GM18499 (cell line): ENCODE measurements at regions not wholly inside any gene's neighbourhood (a gene's known extent, or its start where the extent isn't known, plus 50 kb on each side); places are given as distances from the start of the nearest gene placed in this dataset.

Source experiments
- ATAC-seq: cut with Tn5 transposase; IDR thresholded peaks from one replicate; pipeline ENCODE4 v1.9.1; 2021; ENCODE audit warnings: moderate number of reproducible peaks; ENCODE audit not compliant: insufficient read depth, unreplicated experiment

GRCh38 chr20:6504826-6505225 lies 262.7 kb upstream of the BMP2 start:
- ATAC-seq, result no peak

- ATAC-seq, result no peak
Observed at GRCh38 chr20:6504179-6504578, 263.3 kb upstream of the BMP2 start.

- ATAC-seq, result no peak
Observed at GRCh38 chr20:6502999-6503398, 264.5 kb upstream of the BMP2 start.

DNA sequence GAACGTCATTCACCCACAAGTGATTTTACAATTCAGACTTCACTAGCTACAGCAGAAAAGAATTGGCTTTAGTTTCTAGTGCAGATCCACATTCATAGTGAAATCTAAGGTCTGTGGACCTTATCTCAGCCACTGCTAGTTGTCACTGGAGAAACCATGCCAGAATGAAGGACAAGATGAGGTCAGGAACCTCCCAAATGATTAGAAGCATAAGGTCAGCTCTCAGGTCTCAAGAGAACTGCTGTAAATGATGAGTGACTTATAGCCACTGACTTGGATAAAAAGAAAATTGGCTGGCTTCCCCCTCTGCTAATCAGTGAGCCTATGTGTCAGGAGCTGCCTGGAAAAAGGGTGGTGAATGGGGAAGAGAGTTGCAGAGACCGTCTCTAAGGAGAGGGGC lies 265.3 kb upstream of the BMP2 start:
- no peak for ATAC-seq

GRCh38 chr20:6501061-6501460 lies 266.4 kb upstream of the BMP2 start:
- no peak for ATAC-seq

GRCh38 chr20:6499566-6499965 lies 267.9 kb upstream of the BMP2 start:
- ATAC-seq, result no peak

GRCh38 chr20:6496874-6497273 lies 270.6 kb upstream of the BMP2 start:
- no peak for ATAC-seq

DNA sequence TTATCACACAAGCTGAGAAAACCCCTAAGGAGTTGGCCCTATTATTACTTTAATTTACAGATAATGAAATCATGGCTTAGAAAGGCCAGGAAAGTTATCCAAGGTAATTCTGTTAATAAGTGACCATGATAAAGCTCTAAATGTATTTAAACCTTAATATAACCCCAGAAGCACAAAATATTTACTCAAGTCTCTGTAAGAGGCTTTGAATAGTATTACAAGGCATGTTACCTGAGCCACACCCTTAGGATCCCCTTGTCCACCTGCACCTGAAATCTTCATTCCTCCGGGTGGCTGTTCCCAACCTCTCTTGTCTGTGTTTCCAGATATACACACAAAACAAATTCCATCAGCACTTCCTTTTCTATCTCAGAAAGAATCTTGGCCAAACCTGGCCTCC lies 271.6 kb upstream of the BMP2 start:
- ATAC-seq, result no peak

GRCh38 chr20:6492271-6493055 lies 275.0 kb upstream of the BMP2 start:
- ATAC-seq, result no peak

GRCh38 chr20:6490849-6491248 lies 276.6 kb upstream of the BMP2 start:
- no peak for ATAC-seq

DNA sequence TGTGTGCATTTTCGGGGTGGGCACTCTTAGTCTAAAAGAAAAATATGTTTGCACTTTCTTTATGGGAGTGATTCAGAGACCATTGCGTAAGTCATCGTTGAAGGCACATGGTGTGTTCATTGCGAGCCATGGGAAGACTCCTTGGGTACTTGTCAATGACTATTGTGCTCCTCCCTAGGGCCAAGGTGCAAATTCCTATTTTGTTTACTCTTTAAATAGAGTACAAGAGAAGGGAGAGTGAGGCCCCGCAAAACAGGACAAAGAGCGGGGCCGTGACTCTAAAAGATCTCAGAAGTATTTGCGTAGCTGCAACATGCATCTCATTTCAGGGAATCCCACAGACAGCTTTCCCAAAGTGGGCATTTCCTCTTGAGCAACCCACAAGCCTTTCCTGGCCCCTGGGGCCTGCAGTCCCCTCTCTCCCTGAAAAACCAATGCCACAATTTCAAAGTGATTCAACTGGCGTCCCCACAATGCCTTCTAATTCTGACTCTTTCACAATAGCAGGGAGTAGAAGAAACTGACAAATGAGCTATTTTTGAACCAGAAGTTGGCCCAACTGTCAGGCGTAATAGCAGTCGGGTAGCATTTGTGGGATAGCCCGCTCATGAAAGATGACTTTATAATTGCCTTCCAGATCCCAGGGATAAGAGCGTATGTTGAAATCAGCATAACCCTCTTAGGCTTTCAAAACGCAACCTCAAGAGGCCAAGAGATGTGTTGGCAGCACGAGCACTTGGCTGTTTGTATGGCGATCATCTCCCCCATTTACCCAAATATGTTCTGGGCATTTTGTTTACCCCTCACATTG lies 277.9 kb upstream of the BMP2 start:
- ATAC-seq, result no peak

DNA sequence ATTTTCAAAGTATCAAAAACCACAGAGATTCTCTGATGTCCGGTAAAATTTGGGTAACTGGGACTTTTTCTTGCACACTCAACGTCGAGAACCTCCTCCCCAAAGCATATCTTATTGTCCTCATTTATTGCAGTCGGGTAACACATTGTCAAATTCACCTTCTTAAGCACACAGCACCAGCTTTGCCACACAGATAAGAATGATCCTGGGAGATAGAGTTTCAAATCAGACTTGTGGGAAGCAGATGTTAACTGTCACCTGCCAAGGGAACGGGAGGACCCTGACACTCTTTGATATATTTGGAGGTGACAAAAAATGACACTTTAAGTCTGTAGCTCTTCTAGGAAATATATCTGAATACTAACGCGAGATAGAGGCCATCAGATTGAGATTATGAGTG lies 282.1 kb upstream of the BMP2 start:
- ATAC-seq, result no peak

DNA sequence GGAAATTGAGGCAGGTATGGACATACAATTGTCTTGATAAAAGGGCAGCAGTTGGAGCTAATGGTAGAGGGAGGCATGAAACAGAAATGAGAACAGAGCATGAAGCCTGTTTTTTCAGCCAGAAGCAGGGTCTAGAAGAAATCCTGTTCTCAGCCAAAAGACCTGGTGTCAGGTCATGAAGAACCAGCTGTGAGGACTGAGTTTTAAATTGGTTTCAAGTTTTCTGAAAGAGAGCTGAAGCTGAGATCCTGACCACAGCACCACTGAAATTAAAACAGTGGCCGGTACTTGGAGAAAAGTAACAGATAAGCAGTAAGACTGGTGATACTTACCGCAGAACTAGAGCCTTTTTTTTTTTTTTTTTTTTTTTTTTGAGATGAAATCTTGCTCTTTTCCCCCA lies 283.8 kb upstream of the BMP2 start:
- no peak for ATAC-seq

DNA sequence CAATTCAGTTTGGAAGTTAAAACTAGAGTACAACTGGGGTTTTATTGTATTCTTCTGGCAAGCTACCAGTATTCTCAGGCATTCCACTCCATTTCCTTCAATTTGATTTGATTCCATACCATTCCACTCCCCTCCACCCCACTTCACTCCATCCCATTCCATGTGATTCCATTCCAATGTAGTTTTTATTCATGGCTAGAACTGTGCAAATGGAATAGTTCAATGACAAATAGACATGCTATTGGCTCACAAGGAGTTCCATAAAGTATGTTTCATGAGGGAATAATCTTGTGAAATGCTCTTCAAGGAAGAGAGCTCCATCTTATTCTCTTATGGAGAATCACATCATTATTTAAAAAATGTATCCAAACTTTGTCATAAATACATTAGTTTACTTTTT lies 285.0 kb upstream of the BMP2 start:
- ATAC-seq, result no peak

- ATAC-seq, result no peak
Observed at GRCh38 chr20:6480328-6481200, 286.9 kb upstream of the BMP2 start.

GRCh38 chr20:6473197-6473596 lies 294.3 kb upstream of the BMP2 start:
- ATAC-seq, result no peak

GRCh38 chr20:6471871-6472270 lies 295.6 kb upstream of the BMP2 start:
- no peak for ATAC-seq

DNA sequence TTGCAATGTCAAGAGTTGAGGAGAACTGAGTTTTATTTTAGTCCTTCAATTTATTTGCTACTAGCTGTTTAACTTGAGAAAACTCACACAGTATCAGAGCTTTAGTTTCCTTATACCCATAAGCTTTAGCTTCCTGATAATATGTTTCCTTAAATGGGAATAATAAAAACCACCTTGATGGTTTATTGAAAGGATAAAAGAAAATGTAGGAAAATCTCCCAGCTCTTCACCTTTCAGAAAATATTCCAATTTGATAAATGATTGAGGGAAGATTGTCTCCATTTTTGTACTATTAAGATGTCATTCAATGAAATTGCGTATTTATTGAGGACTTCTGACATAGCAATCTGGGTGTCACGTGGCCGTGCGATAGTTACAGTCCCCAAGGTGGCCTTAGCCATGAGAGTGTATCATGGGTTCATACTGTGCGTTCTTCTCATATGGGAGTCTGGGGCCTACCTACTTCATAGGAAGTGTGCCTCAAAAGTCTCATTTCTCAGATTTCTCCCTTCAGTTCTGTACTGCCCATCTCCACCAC lies 296.3 kb upstream of the BMP2 start:
- no peak for ATAC-seq

DNA sequence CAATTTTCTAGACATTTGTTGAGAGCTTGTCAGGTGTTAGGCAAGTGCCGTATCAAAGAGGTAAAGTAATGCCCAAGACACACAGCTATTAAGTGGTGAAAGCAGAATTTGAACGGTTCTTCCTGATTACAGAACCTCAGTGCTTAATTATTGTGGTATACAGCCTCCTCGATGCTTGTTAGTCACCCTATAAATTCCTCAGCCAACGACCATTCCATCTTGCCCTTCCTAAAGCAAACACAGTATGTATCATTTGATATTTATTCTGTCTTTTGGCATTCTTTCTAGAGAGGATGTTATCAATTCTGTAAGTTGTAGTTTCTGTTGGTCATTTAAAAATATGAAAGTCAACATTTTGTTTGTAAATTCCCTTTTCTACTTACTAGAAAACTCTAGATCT lies 297.8 kb upstream of the BMP2 start:
- ATAC-seq, result no peak

- ATAC-seq, result no peak
Observed at GRCh38 chr20:6468423-6469116, 298.9 kb upstream of the BMP2 start.
